NOMO-1 (cell line): ENCODE measurements at regions not wholly inside any gene's neighbourhood (a gene's known extent, or its start where the extent isn't known, plus 50 kb on each side); places are given as distances from the start of the nearest gene placed in this dataset.
"Not testable (repeated sequence)": the region's sequence is repeated elsewhere in the genome, so short reads cannot be mapped to it uniquely, and the experiment has no call there.

ENCODE experiments used
- DNase-seq, 2 experiments: peaks; one replicate each; lab custom pipeline; 2025; ENCODE audit not compliant: unreplicated experiment in 2 of 2; lab: John Stamatoyannopoulos, UW

DNA sequence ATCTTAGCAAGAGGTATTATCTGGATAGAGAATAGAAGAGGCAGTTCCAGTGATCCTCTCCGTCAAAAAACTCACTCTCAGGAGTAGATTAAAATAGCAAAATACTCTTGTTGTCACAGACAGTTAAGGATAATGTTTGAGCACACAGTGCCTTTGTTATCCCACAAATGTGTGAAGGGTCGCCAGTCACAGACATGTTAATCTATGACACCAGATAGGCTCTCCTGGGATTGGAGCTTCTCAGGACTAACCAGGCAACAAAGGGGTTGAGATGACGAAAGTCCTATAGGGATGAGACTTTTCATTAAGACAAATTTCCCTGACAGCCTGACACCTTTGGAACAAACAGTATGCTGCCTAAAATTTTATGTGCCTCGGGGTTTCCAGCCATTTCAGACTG lies 1947.1 kb downstream of the OLFM4 start:
- no peak for DNase-seq

DNA sequence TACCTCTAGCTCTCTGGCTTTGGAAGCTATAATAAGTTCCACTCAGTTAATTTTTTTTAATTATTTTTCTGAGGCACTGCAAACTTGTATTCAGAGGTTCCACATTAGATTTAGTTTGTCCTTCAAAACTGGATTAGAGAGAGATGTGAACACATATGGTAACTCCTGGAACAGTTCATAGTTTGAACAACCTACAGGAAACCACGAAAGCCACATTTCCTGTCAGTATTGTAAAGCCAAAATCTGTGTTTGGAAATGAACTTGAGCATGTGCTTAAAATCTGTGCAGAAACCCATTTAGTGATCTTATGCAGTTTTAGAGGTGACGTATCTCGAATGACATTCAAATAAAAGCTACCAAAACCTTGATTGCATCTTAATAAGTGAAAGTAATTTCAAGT lies 1952.0 kb downstream of the OLFM4 start:
- peak; percentile 14 to 77 for DNase-seq

DNA sequence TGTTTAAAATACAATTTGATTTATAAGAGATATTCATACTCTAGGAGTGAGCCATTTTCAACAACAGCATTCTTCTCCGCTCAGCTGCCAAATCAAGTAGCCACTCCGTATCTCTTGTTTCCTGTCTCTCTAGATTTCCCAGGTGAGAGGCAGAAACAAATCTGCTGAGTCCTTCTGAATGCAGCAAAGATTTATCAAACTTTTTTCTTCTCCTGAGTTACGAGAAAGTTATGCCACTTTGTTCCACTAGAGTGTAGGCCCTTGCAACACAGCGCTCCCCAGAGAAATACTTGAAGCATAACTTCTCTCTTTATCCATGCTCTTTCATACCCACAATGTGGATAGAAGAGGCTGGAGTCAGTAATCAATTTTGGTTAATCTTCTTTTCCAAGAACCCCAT lies 1960.8 kb downstream of the OLFM4 start:
- no peak for DNase-seq

DNA sequence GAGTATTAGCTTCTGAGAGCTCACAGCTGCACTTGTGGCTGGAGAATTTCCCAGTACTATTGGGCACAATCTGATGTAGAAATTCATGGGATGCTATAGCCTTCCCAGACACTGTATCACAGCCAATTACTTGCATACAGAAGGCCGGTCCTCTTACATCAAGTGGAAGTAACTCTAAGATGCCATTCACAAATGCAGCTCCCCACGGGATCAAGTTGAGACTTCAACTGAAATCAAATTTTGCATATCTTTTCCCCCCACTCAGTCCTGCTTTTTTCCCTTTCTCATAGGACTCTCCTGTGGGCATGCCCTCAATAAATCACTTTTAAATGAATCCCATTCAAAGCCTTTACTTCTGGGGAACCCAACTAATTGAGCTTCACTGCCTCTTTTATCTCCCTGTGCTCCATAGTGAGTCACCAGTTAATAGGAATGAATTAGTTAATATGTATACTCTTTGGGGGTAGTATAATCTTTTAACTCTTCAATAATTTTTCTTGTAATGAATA lies 1970.8 kb downstream of the OLFM4 start:
- DNase-seq: no peak

DNA sequence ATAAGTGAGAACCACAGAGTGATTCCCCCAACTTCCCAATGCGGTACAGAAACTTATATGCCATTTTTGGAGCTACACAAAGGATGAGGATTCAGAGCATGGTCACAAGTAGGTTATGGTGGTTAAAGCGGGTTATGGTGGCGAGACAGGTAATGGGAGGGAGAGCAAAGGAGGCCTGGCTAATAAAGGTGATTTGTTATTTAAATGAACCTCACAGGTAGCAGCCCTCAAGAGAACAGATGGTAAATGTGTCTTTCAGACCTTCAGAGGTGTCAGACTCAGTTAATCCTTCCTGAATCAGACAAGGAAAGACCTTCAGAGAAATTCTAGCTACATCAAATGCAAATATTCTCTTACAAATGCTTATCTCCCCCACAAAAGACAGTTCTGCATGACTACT lies 1971.4 kb downstream of the OLFM4 start:
- DNase-seq: no peak

DNA sequence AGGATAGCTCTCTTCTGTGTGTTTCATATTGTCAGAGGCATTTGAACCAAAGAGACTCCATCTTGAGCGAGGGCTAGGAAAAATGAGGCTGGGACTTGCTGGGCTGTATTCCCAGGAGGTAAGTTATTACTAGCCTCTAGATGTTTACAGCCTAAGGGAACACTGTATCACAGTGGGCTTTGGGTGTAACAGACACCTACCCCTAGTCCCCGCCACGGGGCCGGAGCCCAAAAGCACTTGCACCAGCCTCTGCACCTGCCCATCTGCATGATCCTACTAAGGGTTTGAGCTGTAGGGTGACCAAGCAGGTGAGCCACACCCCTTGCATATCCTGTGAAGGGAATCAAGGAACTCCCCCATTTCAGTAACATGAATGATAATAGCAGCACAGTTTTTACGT lies 1972.2 kb downstream of the OLFM4 start:
- no peak for DNase-seq

DNA sequence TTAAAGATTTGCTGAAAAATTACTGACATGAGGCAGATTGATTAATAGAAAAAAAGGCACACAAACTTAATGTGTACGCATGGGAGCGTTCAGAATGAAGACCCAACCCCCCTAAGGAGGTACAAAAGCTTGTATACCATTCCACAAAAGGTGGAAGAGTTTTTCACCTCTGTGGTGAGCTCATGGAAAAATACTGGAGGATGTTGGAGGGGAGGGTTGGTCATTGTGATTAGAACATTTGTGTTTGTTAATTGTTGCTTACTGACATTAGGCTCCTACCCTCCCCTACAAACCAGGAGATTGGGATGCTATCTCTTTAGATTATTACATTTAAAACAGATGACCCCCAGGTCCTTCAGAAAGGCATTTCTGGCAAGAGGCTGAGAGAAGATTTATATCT lies 1973.3 kb downstream of the OLFM4 start:
- no peak for DNase-seq

DNA sequence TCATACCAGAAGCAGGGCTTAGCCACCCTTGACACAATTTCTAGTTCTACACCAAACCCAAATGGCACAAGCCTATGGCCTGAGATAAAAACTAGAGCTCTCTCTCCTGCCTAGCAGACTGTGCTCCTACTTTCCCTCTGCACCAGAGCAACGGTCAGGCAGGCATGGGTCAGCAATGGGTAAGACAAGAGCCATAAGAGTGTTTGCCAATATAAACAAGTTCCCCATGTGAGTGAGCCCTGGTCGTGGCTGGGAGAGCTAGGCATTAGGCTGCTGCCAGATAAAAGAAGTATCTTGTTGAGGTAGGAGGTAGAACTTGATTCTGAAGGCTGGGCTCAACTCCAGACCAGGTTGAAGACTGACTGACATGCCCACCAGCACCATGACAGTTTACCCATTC lies 1979.1 kb downstream of the OLFM4 start:
- no peak for DNase-seq

DNA sequence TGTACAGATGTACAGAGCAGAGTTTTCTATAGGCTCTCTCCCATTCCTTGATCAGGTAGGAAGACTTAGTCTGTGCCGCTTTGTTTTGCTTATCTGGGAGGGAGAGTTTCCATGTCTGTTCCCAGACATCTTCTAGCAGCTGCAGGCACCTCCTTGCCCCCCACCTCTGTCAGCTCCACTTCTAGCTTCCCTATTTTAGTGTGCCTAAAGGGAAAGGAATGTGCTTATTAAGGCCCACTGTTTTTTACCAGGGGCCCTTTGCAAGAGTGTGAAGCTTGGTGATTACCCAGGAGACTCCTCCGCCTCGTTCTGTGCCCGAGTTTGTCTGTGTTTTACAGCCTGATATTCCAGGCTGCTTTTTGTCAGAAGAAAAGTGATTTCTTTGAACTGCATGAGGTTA lies 1984.4 kb downstream of the OLFM4 start:
- no peak for DNase-seq

DNA sequence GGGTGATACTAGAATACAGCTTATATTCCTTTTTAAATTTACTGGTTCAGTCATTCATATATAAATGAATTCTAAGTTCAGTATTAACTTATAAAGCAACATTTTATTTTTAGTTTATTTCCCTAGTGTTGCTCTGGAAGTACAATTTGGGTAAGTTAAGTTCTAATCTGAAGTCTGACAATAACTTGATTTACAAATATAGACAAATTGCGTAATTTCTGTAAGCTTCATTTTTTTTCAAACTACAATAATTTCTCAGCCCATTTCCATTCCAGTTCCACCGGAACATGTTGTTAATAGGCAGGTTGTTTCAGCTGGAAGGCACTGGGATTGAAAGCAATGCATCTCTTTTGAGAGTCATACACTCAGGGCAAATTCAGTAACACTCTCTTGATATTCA lies 2000.7 kb downstream of the OLFM4 start:
- DNase-seq: no peak

DNA sequence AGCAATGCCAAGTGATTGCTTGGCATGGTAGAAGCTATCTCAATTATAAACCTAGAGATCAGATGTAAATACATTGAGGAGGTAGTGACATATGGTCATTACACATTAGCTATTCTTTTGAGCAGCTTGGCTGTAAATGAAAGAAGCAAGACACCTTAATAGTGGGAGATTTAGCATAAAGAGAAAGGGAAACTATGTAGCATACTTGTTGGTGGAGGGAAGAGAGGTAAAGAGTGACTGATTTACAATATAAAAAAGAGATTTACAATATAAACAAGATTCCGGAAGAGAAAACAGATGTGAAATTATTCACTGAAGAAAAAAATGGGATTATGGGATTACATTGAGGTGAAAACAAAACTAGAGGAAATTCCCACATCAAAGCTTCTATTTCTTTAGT lies 2009.6 kb downstream of the OLFM4 start:
- DNase-seq: no peak

DNA sequence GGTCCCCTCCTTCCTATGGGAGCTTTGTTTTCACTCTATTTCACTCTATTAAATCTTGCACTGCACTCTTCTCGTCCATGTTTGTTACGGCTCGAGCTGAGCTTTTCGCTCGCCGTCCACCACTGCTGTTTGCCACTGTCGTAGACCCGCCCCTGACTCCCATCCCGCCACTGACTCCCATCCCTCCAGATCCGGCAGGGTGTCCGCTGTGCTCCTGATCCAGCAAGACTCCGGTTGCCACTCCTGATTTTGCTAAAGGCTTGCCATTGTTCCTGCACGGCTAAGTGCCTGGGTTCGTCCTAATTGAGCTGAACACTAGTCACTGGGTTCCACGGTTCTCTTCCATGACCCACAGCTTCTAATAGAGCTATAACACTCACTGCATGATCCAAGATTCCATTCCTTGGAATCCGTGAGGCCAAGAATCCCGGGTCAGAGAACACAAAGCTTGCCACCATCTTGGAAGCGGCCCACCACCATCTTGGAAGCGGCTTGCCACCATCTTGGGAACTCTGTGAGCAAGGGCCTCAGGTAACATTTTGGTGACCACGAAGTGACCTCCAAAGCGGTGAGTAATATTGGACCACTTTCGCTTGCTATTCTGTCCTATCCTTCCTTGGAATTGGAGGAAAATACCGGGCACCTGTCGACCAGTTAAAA lies 2025.4 kb downstream of the OLFM4 start:
- not testable (repeated sequence) for DNase-seq

DNA sequence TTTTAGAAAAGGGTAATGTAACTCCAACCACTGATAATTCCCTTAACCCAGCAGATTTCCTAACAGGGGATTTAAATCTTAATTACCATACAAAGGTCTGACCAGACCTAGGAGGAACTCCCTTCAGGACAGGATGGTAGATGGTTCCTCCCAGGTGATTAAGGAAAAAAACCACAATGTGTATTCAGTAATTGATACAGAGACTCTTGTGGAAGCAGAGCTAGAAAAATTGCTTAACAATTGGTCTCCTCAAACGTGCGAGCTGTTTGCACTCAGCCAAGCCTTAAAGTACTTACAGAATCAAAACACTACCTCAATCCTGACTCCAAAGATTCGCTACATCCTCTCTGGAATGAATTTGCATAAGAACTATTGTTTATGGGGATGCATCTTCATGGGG lies 2027.1 kb downstream of the OLFM4 start:
- DNase-seq: not testable (repeated sequence)

DNA sequence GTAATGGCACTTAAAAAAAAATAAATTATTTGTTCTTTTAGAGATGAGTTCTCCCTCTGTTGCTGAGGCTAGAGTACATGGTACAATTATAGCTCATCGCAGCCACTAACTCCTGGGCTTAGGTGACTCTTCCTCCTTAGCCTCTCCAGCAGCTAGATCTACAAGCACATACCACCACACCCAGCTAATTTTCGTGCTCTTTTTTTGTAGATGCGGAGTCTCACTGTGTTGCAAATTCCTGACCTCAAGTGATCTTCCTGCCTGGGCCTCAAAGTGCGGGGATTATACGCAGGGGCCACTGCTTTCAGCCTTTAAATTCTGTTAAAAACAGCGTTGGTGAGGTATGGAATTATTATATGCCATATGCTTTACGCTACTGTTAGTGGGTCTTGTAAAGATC lies 2034.0 kb downstream of the OLFM4 start:
- DNase-seq: no peak

DNA sequence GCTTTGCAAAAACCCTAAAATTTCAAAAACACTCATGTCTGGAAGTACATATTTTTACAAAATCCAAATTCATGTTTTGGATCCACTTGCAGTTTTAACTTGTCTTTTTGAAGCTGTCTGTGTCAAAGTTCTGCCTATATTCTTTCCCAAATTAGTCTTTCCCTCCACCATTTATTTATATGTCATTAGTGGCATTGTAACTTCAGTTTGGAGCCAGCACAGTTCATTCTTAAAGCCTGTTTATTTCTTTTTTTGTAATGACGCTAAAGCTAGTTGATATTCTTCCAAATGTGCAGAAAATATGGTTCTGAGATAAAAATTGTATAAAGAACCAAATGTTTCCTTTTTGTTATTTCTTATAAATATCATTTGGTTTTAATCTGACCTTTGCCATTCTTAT lies 2039.3 kb downstream of the OLFM4 start:
- DNase-seq: no peak

DNA sequence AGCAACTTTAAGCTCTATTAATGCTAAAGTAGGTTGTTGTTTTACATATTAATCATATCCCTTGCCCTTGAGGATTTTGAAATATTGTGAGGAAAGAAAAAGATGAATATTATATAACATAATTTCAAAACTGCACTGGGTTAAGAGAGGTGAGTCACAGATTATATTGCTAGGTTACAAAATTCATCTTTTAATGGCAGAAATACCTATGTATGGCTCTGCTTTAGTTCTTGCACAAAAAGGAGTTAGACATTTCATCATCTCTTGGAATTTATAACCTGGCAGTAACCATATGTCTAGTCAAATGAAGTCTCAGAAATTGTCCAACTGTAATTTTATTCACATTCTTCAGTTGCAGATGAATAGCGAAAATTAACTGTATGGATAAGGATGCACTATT lies 2041.1 kb downstream of the OLFM4 start:
- DNase-seq: peak; percentile 85 to 92

DNA sequence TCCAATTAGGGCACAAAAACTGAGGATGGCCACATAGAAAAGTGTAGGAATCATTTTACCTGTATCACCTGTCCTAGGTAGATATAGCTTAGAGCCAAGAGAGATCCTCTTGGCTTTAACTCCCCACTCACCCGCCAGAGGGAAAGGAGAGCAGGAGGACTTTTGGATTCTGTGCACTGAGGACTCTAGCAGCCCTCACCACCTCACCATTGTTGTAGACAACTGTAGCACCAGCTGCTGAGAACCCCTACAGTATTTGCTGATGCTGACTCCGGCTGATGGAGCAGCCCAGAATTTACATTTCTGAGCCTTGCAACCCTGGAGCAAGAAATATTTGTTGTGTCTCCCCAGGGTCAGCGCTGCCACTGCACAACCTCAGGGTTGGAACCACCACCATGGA lies 2044.4 kb downstream of the OLFM4 start:
- no peak for DNase-seq

DNA sequence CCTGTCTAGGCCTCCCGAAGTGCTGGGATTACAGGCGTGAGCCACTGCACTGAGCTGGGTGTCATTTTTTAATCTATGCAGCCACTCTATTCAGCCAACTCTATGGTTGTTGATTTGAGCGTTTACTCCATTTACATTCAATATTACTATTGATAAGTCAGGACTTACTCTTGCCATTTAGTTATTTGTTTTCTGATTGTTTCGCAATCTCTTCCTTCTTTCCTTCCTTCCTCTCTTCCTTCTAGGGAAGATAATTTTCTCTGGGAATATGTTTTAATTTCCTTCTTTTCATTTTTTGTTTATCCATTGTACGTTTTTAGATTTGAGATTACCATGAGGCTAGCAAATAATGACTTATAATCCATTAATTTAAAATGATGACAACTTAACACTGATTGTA lies 2056.0 kb downstream of the OLFM4 start:
- no peak for DNase-seq

DNA sequence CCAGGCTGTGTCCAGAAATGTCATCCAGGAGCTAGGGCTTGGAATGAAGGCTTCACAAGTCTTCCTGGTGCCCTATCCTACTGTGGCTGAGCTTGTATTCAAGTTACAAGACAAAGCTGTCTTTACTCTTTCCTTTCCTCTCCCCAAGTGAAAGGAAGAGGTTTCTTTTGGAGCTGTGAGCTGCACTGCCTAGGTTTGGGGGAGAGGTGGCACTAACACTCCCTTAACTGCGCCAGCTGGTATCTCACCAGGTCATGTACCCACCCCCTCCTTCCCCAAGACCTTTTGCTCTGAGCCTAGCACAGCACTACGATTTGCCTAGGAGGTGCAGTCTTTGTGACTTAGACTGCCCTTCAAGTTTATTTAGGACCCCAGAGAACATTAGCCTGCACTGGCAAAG lies 2053.6 kb upstream of the PRR20A start:
- DNase-seq: no peak

DNA sequence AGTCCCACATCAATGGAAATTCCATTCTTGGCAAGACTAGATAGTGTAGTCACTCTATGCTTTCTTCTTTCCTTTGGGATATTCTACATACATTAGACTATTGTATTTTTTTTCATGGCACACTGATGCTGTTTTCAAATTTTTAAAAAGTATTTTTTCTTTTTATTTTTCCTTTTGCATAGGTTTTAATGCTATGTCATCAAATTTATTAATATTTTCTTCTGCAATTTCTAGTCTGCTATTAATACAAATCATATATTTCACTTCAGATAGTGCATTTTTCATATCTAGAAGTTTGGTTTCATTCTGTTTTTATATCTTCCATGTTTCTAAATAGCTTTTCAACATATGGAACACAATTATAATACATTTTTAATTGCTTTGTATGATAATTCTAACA lies 2050.1 kb upstream of the PRR20A start:
- DNase-seq: no peak

DNA sequence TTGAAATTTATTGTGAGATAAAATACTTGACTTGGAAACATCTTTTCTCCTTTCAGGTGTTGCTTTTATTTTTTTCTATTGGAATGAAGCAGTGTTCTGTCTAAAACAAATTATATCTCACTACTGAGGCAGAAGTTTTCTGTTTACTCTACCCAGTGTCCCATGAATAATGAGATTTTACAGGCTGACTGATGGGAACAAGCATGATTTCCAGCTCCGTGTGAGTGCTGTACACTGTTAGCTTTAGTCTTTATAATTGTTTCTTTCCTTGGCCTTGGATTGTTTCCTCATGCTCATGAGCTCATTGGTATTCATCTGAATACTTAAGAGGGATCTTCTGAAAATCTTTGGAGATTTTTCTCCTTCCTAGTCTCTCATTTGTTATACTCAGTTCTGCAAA lies 2049.5 kb upstream of the PRR20A start:
- DNase-seq: no peak

DNA sequence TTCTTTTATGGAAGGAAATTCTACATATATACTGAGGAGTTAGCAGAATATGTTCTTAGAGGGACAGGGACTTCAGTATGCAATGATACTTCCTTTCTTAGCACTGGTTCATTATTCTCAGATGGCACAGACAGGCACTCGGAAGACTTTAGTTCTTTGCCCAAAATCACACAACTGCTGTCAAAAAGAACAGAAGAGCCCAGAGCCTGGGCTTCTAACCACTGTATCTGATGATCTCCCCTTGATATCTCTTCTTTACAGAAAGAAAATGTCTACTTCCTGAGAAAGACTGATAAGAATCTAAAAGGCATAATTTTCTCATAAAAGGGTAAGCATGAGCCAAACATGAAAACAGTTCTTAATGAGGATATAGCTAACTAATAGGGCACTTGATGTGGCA lies 2034.2 kb upstream of the PRR20A start:
- DNase-seq: no peak

DNA sequence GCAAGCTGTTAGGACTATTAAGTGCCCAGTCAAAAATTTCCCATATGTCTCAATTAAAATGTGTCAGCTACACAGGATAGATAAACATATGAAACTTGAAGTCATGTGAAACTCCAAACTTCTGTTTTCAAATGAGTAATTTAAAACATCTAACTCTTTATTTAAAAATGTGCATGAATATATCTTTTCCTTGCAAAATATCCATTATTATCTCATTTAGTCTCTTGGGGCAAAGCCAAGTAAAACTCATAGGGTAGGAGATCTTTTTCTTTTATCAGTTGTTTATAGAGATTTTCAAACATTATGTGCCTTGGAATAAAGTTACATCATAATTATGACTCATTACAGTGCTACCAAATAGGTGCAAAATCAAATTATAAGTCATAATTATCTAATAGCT lies 2020.1 kb upstream of the PRR20A start:
- no peak for DNase-seq
